GM12892 (cell line): ENCODE measurements at regions not wholly inside any gene's neighbourhood (a gene's known extent, or its start where the extent isn't known, plus 50 kb on each side); places are given as distances from the start of the nearest gene placed in this dataset.
"Not testable (repeated sequence)": the region's sequence is repeated elsewhere in the genome, so short reads cannot be mapped to it uniquely, and the experiment has no call there.

Experiments used
- POLR2A ChIP-seq: IDR thresholded peaks from 2 replicates; pipeline ENCODE4 v1.6.1; 2011; ENCODE audit warnings: low read depth, low read length, control low read depth
- POLR2AphosphoS5 ChIP-seq: IDR thresholded peaks from 2 replicates; pipeline ENCODE4 v1.6.1; 2011; ENCODE audit warnings: low read depth, low read length, control low read depth

GRCh38 chr11:3476084-3476936, 97.4 kb upstream of the ZNF195 start:
- TF ChIP-seq POLR2AphosphoS5, POLR2A: not testable (repeated sequence)
